NOMO-1 treated with dmso at 0.1 percent for 144 hours (cell line): ENCODE measurements at regions not wholly inside any gene's neighbourhood (a gene's known extent, or its start where the extent isn't known, plus 50 kb on each side); places are given as distances from the start of the nearest gene placed in this dataset.

Experiments used
- DNase-seq: peaks from one replicate; lab custom pipeline; 2025; ENCODE audit not compliant: unreplicated experiment; lab: John Stamatoyannopoulos, UW

DNA sequence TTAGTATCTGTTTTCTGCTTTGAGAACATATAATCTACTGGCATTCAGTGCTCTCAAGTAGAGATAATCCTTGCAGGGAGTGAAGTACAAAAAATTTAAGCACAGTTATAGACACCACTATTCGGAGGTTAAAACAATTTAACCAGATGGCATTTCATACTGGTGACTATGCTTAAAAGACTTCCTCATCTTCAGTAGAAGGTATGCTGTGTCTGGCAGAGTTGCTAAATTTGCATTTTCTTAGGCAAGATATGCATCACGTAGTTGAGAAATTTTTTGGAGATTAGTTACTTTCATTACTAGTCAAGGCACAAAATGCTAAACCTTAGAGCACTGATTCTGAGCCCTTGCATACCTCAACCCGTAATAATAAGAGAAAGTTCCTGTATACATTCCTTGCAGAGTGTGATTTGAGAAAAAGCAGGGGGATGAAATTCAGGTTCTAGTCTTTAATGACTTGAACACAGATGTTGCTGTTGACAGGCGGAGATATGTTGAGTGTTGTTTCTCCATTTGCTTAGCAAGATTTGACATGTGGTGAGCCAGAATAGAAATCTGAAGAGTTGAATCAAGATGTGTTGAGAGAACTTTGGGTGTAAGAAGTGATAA, 70.8 kb upstream of the STARD4 start:
- DNase-seq, result peak; percentile 60

DNA sequence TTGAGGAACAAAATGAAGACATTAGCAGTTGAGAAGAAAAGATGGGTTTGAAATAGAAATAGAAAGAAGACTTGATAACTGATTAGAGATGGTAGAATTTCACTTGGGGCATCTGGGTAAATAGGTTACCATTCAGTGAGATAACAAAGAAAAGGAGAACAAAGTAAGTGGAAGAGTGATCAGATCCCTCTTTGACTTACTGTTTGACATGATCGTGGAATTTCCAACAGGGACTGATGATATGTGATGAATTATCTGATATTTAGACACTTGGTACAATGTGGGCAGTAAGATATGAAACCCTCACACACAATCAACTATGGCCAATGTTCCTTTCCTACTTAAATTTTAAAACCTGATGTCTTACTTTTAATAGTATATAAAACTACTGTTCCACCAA, 70.1 kb upstream of the STARD4 start:
- DNase-seq, result no peak

DNA sequence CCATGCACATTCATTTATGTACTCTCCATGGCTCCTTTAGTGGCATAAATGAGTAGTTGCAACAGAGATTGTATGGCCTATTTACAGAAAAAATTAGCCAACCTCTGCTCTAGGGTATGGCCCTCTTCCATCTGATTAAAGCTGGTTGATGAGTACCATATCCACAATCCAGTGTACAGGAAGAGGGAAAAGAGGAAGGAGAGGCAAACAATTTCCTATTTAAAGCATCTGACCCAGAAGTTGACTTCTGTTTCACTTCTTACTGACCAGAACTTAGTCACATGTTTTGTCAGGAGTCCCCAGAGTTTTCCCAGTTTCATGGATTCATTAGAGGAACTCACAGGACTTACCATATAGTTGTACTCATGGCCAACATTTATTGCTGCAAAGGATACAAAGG, 68.6 kb upstream of the STARD4 start:
- DNase-seq, result no peak

DNA sequence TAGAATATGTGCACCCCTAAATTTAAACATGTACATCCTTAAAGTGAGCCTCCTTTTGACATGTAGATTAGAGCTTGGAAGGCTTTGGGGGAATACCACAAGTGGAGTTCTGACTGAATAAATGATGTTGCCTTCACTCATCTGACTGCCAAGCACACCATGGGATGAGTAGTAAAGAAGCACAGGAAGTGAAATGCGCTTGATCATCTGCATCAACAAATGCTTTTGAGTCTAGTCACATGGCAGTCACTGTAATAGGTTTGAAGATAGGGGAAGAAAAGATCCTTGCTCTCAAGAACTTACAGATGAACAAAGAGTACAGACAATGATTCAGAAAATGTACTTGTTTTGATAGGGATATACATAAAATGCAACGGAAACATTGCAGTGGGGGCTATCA, 62.0 kb upstream of the STARD4 start:
- no peak for DNase-seq

DNA sequence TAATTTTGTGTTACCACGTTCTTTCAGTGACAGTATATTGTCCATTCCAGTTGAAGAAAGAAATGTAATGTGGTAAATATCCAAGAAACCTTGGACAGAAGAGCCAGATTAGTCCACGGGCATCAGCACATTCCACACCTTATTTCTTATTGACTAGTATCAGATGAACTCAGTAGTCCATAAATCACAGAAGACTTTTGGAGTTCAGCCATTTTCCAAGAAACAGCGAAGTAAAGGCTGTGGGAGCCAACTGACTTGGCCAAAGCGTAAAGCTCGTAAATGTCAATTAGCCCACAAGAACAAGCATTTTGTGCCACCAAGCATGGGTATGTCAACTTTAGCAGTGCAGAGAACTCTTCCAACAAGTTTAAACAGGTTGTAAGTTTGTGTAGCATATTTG, 60.2 kb upstream of the STARD4 start:
- DNase-seq, result no peak

DNA sequence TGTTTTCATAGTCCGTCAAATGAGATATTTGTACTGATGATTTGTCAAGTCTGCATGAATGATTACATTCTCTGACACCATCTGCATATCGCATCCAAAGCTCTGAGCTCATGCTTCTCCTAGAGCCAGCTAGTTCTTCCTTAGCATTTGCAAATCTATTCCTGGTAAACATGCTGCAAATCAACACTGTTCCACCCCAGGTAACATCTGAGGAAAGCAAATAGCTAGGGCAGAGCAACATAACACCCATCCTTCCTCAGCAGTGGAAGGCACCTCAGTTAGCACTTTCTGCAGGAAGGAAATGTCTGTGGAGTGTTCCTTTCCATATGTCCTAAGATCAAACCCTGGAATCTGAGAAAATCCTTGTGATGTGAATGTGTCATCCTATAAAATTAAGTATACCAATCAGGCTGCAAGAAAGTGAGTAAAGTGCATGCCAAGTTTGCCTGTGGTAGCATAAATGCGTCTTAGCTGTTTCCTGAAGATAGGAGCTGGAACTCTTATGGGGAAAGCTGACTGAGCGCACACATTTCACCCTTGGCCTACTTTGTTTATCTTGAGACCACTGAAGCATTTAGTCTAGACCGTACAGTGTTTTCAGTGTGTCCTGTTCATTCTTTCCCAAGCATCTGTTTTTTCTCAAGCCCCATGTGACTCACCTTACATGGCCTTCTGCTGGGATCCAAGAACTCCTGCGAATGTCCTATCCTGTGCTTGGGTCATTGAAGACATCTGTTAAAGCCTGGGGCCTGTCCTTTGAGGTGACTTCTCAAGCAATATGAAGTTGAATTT, 50.9 kb upstream of the STARD4 start:
- no peak for DNase-seq

DNA sequence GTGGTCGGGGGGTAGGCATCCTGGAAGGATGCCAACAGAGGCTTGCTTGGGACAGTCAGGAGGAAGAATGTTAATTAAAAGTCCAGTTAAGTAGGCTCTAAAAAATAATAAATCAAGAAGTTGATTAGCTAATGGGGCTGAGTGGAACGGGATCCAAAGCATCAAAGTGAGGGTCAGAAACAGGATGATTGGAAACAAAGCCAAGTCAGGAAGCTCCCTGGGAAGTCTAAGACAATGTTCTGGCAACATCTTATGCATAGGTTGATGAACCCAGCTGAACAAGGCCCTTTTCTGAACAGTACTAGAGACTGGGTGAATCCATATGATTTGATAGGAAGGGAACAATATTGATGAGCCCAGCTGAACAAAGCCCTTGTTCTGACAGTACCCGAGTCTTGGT, 50.2 kb upstream of the STARD4 start:
- DNase-seq, result no peak
